Thoracic aorta (tissue), 2 donors: ENCODE measurements at regions not wholly inside any gene's neighbourhood (a gene's known extent, or its start where the extent isn't known, plus 50 kb on each side); places are given as distances from the start of the nearest gene placed in this dataset.
A peak's percentile ranks its signal among the peaks of the same experiment; 100 is the strongest.

Source experiments
- ATAC-seq: fragments of 150-250 bp; one replicate; pipeline ENCODE4 v1.8.0; 2017; ENCODE audit warnings: low read depth; ENCODE audit not compliant: insufficient number of reproducible peaks, low FRiP score
- DNase-seq: peaks from one replicate; pipeline ENCODE4 v3.0.0-alpha.2; 2020; ENCODE audit warnings: low spot score
- H3K27ac ChIP-seq, 2 donors: fragments of 200-600 bp; sonication (generic); 1 replicate in 1 of 2; 2 replicates in 1 of 2; pipeline ENCODE4 v1.5.1; 2016; ENCODE audit warnings: mild to moderate bottlenecking in 2 of 2, moderate library complexity in 2 of 2
- H3K27me3 ChIP-seq: fragments of 200-600 bp; sonication (generic); replicated peaks from 2 replicates; pipeline ENCODE4 v1.6.0; 2016; ENCODE audit warnings: mild to moderate bottlenecking; ENCODE audit not compliant: insufficient read depth
- H3K36me3 ChIP-seq: fragments of 200-600 bp; sonication (generic); one replicate; pipeline ENCODE4 v1.5.1; 2016
- H3K4me1 ChIP-seq, 2 donors: fragments of 200-600 bp; sonication (generic); 1 replicate in 1 of 2; 2 replicates in 1 of 2; pipeline versions ENCODE4 v1.5.1 to v1.6.0; 2016; ENCODE audit warnings: low read depth in 2 of 2, mild to moderate bottlenecking in 1 of 2; ENCODE audit not compliant: control insufficient read depth in 1 of 2
- H3K4me3 ChIP-seq: fragments of 200-600 bp; sonication (generic); 2 replicates; pipeline ENCODE4 v1.5.1; 2016; ENCODE audit warnings: mild to moderate bottlenecking
- H3K9me3 ChIP-seq: fragments of 200-600 bp; sonication (generic); 2 replicates; pipeline ENCODE4 v1.5.1; 2016
- CTCF ChIP-seq: fragments of 200-600 bp; sonication (generic); IDR thresholded peaks from one replicate; pipeline ENCODE4 v1.5.1; 2019; ENCODE audit warnings: antibody characterized with exemption

- Histone ChIP-seq H3K4me1 (peaks cover 6 to 18% of the 10 kb centered on the region in 2 donors), H3K9me3 (no peaks in the 10 kb centered on the region), H3K27ac (no peak overlapping the region), H3K36me3 (no peaks in the 10 kb centered on the region), H3K4me3 (no peak overlapping the region), H3K27me3 (no peaks in the 10 kb centered on the region)
- ATAC-seq, result no peak
- no peak for DNase-seq
- no peak for TF ChIP-seq CTCF
Observed at GRCh38 chr12:75951399-75952278, 79.9 kb downstream of the PHLDA1 start.

GRCh38 chr12:75947156-75947723 is 84.3 kb downstream of the PHLDA1 start:
- no peak for ATAC-seq
- DNase-seq, result no peak
- no peaks in the 10 kb centered on the region for H3K9me3 ChIP-seq
- no peaks in the 10 kb centered on the region for H3K27me3 ChIP-seq
- no peak overlapping the region for H3K27ac ChIP-seq
- peaks cover 14 to 29% of the 10 kb centered on the region in 2 donors for H3K4me1 ChIP-seq
- H3K36me3 ChIP-seq, result no peaks in the 10 kb centered on the region
- no peak for TF ChIP-seq CTCF
- no peak overlapping the region for H3K4me3 ChIP-seq

- H3K4me3 ChIP-seq, result no peak overlapping the region
- no peaks in the 10 kb centered on the region for H3K27me3 ChIP-seq
- ATAC-seq (no peak), DNase-seq (no peak)
- H3K9me3 ChIP-seq, result no peaks in the 10 kb centered on the region
- H3K4me1 ChIP-seq, result peaks cover 14 to 22% of the 10 kb centered on the region in 2 donors
- peak overlapping the region in 1 of 2 donors; percentile 91 for H3K27ac ChIP-seq
- no peak for TF ChIP-seq CTCF
- no peaks in the 10 kb centered on the region for H3K36me3 ChIP-seq
Observed at GRCh38 chr12:75945581-75945980, 86.0 kb downstream of the PHLDA1 start.

DNA sequence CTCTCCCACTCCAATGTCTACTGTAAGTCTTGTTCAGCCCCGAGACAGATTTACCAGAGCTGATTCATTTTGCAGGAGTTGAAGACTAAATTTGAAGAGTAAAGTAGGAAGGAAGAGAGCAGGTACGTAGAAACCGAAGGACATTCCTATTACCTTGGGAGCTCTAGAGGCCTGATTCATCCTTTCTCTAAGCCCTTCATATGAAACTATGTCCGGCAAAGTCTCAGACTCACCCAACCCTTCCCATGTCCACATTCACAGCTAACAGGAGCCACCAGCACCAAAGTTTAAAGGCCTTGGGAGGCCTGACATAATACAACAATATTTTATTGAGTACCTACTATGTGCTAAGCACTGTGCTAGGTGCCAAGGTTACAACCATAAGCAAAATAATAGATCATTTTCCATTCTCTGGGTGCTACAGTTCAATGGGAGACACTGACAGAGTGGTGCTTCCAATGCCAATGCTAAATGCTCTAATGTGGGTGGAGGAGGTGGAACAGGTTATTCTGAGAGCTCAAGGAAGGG is 86.6 kb downstream of the PHLDA1 start:
- no peak for TF ChIP-seq CTCF
- no peaks in the 10 kb centered on the region for H3K9me3 ChIP-seq
- no peaks in the 10 kb centered on the region for H3K36me3 ChIP-seq
- no peak for DNase-seq
- no peaks in the 10 kb centered on the region for H3K27me3 ChIP-seq
- peak overlapping the region; percentile 77 to 91 for H3K27ac ChIP-seq
- peaks cover 17 to 22% of the 10 kb centered on the region in 2 donors for H3K4me1 ChIP-seq
- no peak overlapping the region for H3K4me3 ChIP-seq
- no peak for ATAC-seq
